OCI-LY7 (cell line): ENCODE measurements at regions not wholly inside any gene's neighbourhood (a gene's known extent, or its start where the extent isn't known, plus 50 kb on each side); places are given as distances from the start of the nearest gene placed in this dataset.

ENCODE experiments used
- BruUV-seq: library from RNA; stranded (reverse); fragments of 400-500 nt; replicated peaks from 2 replicates; lab custom pipeline; 2021; lab: Mats Ljungman, UMichigan
- CTCF ChIA-PET: fragments of 300-600 bp; sonication (Branson Sonifier 250); formaldehyde crosslinking; loops from one replicate; lab custom pipeline; 2022; ENCODE audit warnings: antibody characterized with exemption; ENCODE audit not compliant: unreplicated experiment; lab: Charles Lee
- POLR2A ChIA-PET: fragments of 300-600 bp; sonication (Branson Sonifier 250); formaldehyde crosslinking; loops from one replicate; lab custom pipeline; 2022; ENCODE audit warnings: antibody characterized with exemption; lab: Charles Lee
- DNase-seq: peaks from one replicate; pipeline ENCODE4 v3.0.0-alpha.2; 2015; ENCODE audit warnings: low spot score
- H2AFZ ChIP-seq: fragments of 200-600 bp; sonication (generic), shearing (Covaris generic); 2 replicates; pipeline ENCODE4 v1.6.1; 2014; ENCODE audit warnings: mild to moderate bottlenecking, antibody characterized with exemption, low read length, moderate library complexity
- H3K27ac ChIP-seq: fragments of 200-600 bp; sonication (generic); 2 replicates; pipeline ENCODE4 v1.5.1; 2014; ENCODE audit warnings: mixed run types, low read depth, mild to moderate bottlenecking, moderate library complexity, low read length, inconsistent platforms; ENCODE audit not compliant: poor library complexity, severe bottlenecking
- H3K36me3 ChIP-seq: fragments of 200-600 bp; sonication (generic); 2 replicates; pipeline ENCODE4 v1.6.1; 2014; ENCODE audit warnings: mild to moderate bottlenecking, antibody characterized with exemption, low read length, moderate library complexity, mixed read lengths; ENCODE audit not compliant: insufficient read depth
- H3K4me1 ChIP-seq: fragments of 200-600 bp; sonication (generic); 2 replicates; pipeline ENCODE4 v1.5.1; 2014; ENCODE audit warnings: mild to moderate bottlenecking, low read length; ENCODE audit not compliant: insufficient read depth, poor library complexity, severe bottlenecking
- H3K4me2 ChIP-seq: fragments of 200-600 bp; sonication (generic); 2 replicates; pipeline ENCODE4 v1.6.1; 2014; ENCODE audit warnings: mild to moderate bottlenecking, low read length
- H3K4me3 ChIP-seq: fragments of 200-600 bp; sonication (generic); 2 replicates; pipeline ENCODE4 v1.5.1; 2014; ENCODE audit warnings: mild to moderate bottlenecking, low read depth, low read length; ENCODE audit not compliant: poor library complexity, severe bottlenecking
- H3K79me2 ChIP-seq: fragments of 200-600 bp; sonication (generic); 2 replicates; pipeline ENCODE4 v1.6.1; 2016; ENCODE audit warnings: low read depth, mild to moderate bottlenecking, low read length, moderate library complexity, mixed read lengths; ENCODE audit not compliant: insufficient read depth
- H3K9me2 ChIP-seq: fragments of 200-600 bp; sonication (generic); 2 replicates; pipeline ENCODE4 v1.6.1; 2016; ENCODE audit warnings: mild to moderate bottlenecking, low read length, mixed read lengths; ENCODE audit not compliant: insufficient read depth
- H3K9me3 ChIP-seq: fragments of 200-600 bp; sonication (generic); 2 replicates; pipeline ENCODE4 v1.6.1; 2014; ENCODE audit warnings: mild to moderate bottlenecking, mixed run types, low read length, mixed read lengths
- H4K20me1 ChIP-seq: fragments of 200-600 bp; sonication (generic); 2 replicates; pipeline ENCODE4 v1.6.1; 2014; ENCODE audit warnings: mild to moderate bottlenecking, antibody characterized with exemption, low read length, moderate library complexity, mixed read lengths; ENCODE audit not compliant: insufficient read depth
- EZH2phosphoT487 ChIP-seq: fragments of 200-600 bp; sonication (generic); IDR thresholded peaks from 2 replicates; pipeline ENCODE4 v1.6.1; 2018; ENCODE audit warnings: low read depth, borderline replicate concordance, mild to moderate bottlenecking, mixed run types, antibody characterized with exemption, low read length, moderate library complexity, mixed read lengths
- intact Hi-C: fragments of 100-400 bp; cut with micrococcal nuclease; formaldehyde crosslinking; loops from one replicate; pipeline ENCODE4 v1.10.0; 2022; ENCODE audit not compliant: unreplicated experiment
- TF ChIP-seq, protein P1 (sequence below): fragments of 200-600 bp; sonication (generic); conservative IDR thresholded peaks from 2 replicates; pipeline ENCODE4 v1.5.1; 2014; ENCODE audit warnings: mild to moderate bottlenecking, antibody characterized with exemption, low read length, moderate library complexity, mixed read lengths

DNA sequence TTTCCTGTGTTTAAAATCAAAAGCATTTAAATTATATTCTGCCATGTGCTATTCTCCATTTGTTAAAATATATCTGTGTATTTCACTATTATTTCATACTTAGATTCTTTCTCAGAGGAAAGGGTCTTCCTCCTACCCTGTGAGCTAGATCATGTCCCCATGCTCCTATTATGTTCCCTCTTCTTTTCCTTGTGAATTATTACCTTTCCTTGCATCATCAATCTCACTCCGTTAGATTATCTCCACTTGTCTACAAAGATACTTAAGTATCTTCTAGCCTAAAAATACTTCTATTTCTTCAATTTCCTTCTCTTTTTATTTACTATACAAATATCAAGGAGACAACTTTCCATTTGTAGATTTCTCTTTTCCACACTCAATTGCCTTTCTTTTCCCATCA, 146.5 kb downstream of the FOXG1 start:
- TF ChIP-seq, protein P1, sequence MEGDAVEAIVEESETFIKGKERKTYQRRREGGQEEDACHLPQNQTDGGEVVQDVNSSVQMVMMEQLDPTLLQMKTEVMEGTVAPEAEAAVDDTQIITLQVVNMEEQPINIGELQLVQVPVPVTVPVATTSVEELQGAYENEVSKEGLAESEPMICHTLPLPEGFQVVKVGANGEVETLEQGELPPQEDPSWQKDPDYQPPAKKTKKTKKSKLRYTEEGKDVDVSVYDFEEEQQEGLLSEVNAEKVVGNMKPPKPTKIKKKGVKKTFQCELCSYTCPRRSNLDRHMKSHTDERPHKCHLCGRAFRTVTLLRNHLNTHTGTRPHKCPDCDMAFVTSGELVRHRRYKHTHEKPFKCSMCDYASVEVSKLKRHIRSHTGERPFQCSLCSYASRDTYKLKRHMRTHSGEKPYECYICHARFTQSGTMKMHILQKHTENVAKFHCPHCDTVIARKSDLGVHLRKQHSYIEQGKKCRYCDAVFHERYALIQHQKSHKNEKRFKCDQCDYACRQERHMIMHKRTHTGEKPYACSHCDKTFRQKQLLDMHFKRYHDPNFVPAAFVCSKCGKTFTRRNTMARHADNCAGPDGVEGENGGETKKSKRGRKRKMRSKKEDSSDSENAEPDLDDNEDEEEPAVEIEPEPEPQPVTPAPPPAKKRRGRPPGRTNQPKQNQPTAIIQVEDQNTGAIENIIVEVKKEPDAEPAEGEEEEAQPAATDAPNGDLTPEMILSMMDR = no peak
- TF ChIP-seq EZH2phosphoT487 = no peak
- no peak overlapping the region for H3K4me3 ChIP-seq
- H3K9me3 ChIP-seq = no peaks in the 10 kb centered on the region
- H3K27ac ChIP-seq = no peak overlapping the region
- ChIA-PET CTCF (no interaction called here), POLR2A (no interaction called here)
- no peaks in the 10 kb centered on the region; the same call in 1 of the 2 replicates for H3K9me2 ChIP-seq
- DNase-seq = no peak
- H3K4me2 ChIP-seq = no peak overlapping the region
- H2AFZ ChIP-seq = no peak overlapping the region
- no peaks in the 10 kb centered on the region for H3K4me1 ChIP-seq
- no TSS peak for BruUV-seq
- H4K20me1 ChIP-seq = no peaks in the 10 kb centered on the region
- intact Hi-C loops = no loop called here
- H3K36me3 ChIP-seq = no peaks in the 10 kb centered on the region
- H3K79me2 ChIP-seq = no peaks in the 10 kb centered on the region

DNA sequence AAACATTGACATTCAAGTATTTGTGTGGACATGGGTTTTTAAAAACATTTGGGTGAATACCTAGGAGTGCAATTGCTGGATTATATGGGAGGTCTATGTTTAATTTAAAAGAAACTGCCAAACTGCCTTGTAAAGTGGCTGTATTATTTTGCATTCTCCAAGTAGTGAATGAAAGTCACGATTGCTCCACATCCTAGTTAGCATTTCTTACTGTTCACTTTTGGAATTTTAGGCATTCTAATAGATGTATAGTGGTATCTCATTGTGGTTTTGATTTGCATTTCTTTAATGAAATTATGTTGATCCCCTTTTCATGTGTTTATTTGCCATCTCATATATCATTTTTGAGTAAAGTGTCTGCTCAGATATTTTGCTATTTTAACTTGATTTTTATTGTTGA, 159.5 kb downstream of the FOXG1 start:
- intact Hi-C loops = no loop called here
- ChIA-PET POLR2A (no interaction called here), CTCF (no interaction called here)
- no peak overlapping the region for H3K4me2 ChIP-seq
- no peak overlapping the region for H3K4me3 ChIP-seq
- no peaks in the 10 kb centered on the region for H3K36me3 ChIP-seq
- 0 out of 2 replicates have a peak, but pooled peaks cover 5% of the 10 kb centered on the region for H3K9me3 ChIP-seq
- DNase-seq = no peak
- H3K9me2 ChIP-seq = no peaks in the 10 kb centered on the region
- H4K20me1 ChIP-seq = no peaks in the 10 kb centered on the region
- H3K79me2 ChIP-seq = no peaks in the 10 kb centered on the region
- H3K4me1 ChIP-seq = no peaks in the 10 kb centered on the region
- no TSS peak for BruUV-seq
- H3K27ac ChIP-seq = no peak overlapping the region
- no peak overlapping the region for H2AFZ ChIP-seq
- no peak for TF ChIP-seq EZH2phosphoT487
- TF ChIP-seq, protein P1 = no peak

DNA sequence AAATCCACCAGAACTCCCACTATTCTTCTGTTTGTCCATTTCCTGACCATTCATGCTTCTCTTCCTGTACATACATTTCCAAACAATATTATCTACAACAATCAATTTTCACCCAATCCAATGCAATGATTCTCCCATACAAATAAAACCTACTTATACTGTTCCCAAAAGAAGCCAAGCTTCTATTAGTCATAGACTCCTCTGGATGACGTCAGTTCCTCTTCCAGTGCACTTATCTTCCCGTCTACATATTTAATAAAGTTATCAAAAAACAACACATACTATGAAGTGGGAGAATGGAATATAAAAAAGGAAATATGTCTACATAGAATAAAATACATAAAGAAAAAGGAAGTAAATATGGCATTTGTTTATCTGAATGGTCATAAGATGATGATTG, 165.4 kb downstream of the FOXG1 start:
- CTCF ChIA-PET = no interaction called here

More for the DNA sequence above, 165.4 kb downstream of the FOXG1 start:
- Histone ChIP-seq H3K36me3 (no peaks in the 10 kb centered on the region), H4K20me1 (no peaks in the 10 kb centered on the region), H3K4me1 (no peaks in the 10 kb centered on the region), H3K79me2 (no peaks in the 10 kb centered on the region), H3K9me2 (no peaks in the 10 kb centered on the region), H3K4me2 (no peak overlapping the region), H3K9me3 (peaks cover 8% of the 10 kb centered on the region; the same call in 1 of the 2 replicates), H3K4me3 (no peak overlapping the region), H2AFZ (no peak overlapping the region), H3K27ac (no peak overlapping the region)
- intact Hi-C loops = no loop called here
- POLR2A ChIA-PET = interaction anchor here (0.6 kb wide), 1 partner anchor 61 kb away, joined by 3 read pairs; no protein-coding TSS in a partner anchor
- DNase-seq = no peak
- BruUV-seq = no TSS peak
- TF ChIP-seq EZH2phosphoT487 = no peak
- TF ChIP-seq, protein P1 = no peak
